Panc1 (cell line): ENCODE measurements at regions not wholly inside any gene's neighbourhood (a gene's known extent, or its start where the extent isn't known, plus 50 kb on each side); places are given as distances from the start of the nearest gene placed in this dataset.
"Not testable (repeated sequence)": the region's sequence is repeated elsewhere in the genome, so short reads cannot be mapped to it uniquely, and the experiment has no call there.

Source experiments
- POLR2AphosphoS5 ChIP-seq: IDR thresholded peaks from 2 replicates; pipeline ENCODE4 v1.6.1; 2012; ENCODE audit warnings: mild to moderate bottlenecking, low read depth, low read length, moderate library complexity
- SIN3A ChIP-seq: IDR thresholded peaks from 2 replicates; pipeline ENCODE4 v1.6.1; 2012; ENCODE audit warnings: low read depth, mild to moderate bottlenecking, low read length, moderate library complexity, borderline replicate concordance; ENCODE audit not compliant: insufficient read depth
- TF ChIP-seq, protein P1 (sequence below): fragments of 450-650 bp; IDR thresholded peaks from 2 replicates; pipeline ENCODE4 v1.5.1; 2017; ENCODE audit warnings: mild to moderate bottlenecking

DNA sequence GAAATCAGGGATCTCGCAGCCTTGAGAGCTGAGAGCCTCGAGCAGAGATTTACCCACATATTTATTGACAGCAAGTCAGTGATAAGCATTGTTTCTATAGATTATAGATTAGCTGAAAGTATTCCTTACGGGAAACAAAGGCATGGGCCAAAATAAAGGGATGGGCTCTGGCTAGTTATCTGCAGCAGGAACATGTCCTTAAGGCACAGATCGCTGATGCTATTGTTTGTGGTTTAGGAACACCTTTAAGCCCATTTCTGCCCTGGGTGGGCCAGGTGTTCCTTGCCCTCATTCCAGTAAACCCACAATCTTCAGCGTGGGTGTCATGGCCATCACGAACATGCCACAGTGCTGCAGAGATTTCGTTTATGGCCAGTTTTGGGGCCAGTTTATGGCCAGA, 56.1 kb upstream of the CLDN24 start:
- TF ChIP-seq, protein P1, sequence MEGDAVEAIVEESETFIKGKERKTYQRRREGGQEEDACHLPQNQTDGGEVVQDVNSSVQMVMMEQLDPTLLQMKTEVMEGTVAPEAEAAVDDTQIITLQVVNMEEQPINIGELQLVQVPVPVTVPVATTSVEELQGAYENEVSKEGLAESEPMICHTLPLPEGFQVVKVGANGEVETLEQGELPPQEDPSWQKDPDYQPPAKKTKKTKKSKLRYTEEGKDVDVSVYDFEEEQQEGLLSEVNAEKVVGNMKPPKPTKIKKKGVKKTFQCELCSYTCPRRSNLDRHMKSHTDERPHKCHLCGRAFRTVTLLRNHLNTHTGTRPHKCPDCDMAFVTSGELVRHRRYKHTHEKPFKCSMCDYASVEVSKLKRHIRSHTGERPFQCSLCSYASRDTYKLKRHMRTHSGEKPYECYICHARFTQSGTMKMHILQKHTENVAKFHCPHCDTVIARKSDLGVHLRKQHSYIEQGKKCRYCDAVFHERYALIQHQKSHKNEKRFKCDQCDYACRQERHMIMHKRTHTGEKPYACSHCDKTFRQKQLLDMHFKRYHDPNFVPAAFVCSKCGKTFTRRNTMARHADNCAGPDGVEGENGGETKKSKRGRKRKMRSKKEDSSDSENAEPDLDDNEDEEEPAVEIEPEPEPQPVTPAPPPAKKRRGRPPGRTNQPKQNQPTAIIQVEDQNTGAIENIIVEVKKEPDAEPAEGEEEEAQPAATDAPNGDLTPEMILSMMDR, result not testable (repeated sequence)
- not testable (repeated sequence) for TF ChIP-seq POLR2AphosphoS5, SIN3A
